Adrenal gland (tissue), 5 donors: ENCODE measurements at regions not wholly inside any gene's neighbourhood (a gene's known extent, or its start where the extent isn't known, plus 50 kb on each side); places are given as distances from the start of the nearest gene placed in this dataset.

Experiments used
- POLR2A ChIP-seq, 2 donors: fragments of 450-650 bp; IDR thresholded peaks; one replicate each; pipeline ENCODE4 v1.6.1; 2017; ENCODE audit warnings: antibody characterized with exemption in 2 of 2, mild to moderate bottlenecking in 2 of 2, moderate library complexity in 1 of 2
- TF ChIP-seq, protein P1 (sequence below), 6 experiments: fragments of 450-650 bp in 4 of 6; fragments of 200-600 bp in 2 of 6; sonication (generic) in 1 of 6; IDR thresholded peaks; 1 replicate in 5 of 6; 2 replicates in 1 of 6; pipeline versions ENCODE4 v1.5.1 to v1.8.0; 2016 to 2021; ENCODE audit warnings: antibody characterized with exemption in 6 of 6, mild to moderate bottlenecking in 2 of 6, moderate library complexity in 1 of 6
- donor health status: DM: no; HTN: no; CAD: no.

DNA sequence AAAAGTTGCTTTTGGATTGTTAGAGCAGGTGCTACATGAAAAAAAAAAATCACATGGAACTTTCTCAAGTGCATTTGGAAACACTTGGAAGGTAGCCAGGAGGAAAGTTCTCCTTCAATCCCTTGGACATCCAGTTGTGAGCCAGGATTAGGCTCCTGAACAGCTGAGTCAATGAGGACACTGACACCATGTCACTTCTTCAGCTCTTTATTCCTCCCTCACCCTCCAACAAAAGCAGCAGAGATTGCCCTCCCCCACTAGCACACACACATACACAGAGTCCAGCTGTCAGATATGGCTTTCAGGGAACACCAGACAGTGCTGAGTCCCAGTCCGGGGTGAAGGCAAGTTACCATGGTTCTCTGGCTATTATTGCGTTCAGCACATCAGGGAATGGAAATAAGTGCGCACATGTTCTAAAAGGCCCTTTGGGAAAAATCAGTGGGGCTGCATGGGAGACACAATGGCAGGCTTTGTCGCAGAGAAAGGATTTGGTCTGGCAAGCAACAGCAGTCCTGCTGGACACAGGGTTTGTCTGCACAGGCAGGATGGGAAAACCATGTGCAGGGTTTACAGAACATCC is 124.7 kb upstream of the MARCKS start:
- TF ChIP-seq, protein P1, sequence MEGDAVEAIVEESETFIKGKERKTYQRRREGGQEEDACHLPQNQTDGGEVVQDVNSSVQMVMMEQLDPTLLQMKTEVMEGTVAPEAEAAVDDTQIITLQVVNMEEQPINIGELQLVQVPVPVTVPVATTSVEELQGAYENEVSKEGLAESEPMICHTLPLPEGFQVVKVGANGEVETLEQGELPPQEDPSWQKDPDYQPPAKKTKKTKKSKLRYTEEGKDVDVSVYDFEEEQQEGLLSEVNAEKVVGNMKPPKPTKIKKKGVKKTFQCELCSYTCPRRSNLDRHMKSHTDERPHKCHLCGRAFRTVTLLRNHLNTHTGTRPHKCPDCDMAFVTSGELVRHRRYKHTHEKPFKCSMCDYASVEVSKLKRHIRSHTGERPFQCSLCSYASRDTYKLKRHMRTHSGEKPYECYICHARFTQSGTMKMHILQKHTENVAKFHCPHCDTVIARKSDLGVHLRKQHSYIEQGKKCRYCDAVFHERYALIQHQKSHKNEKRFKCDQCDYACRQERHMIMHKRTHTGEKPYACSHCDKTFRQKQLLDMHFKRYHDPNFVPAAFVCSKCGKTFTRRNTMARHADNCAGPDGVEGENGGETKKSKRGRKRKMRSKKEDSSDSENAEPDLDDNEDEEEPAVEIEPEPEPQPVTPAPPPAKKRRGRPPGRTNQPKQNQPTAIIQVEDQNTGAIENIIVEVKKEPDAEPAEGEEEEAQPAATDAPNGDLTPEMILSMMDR (IDR thresholded peaks at IDR 0.05) = no peak
- no peak for TF ChIP-seq POLR2A (IDR thresholded peaks at IDR 0.05)
